Calu3 (cell line): ENCODE measurements at regions not wholly inside any gene's neighbourhood (a gene's known extent, or its start where the extent isn't known, plus 50 kb on each side); places are given as distances from the start of the nearest gene placed in this dataset.

Experiments used
- BruUV-seq: library from RNA; stranded (reverse); fragments of 400-500 nt; replicated peaks from 2 replicates; lab custom pipeline; 2021; lab: Mats Ljungman, UMichigan
- CTCF ChIA-PET: fragments of 300-600 bp; sonication (Branson Sonifier 250); formaldehyde crosslinking; loops from one replicate; lab custom pipeline; 2022; ENCODE audit warnings: antibody characterized with exemption; lab: Charles Lee
- DNase-seq: peaks from one replicate; pipeline ENCODE4 v3.0.0; 2022
- H3K27ac Mint-ChIP-seq: one replicate; pipeline ENCODE4 v1.8.0; 2022; ENCODE audit warnings: mixed read lengths; ENCODE audit not compliant: unreplicated experiment
- H3K27me3 Mint-ChIP-seq: one replicate; pipeline ENCODE4 v1.8.0; 2022; ENCODE audit warnings: mixed read lengths; ENCODE audit not compliant: unreplicated experiment
- H3K36me3 Mint-ChIP-seq: one replicate; pipeline ENCODE4 v1.8.0; 2022; ENCODE audit warnings: mild to moderate bottlenecking, moderate library complexity, mixed read lengths; ENCODE audit not compliant: insufficient read depth, unreplicated experiment
- H3K4me1 Mint-ChIP-seq: one replicate; pipeline ENCODE4 v1.8.0; 2022; ENCODE audit warnings: mild to moderate bottlenecking, low read depth, mixed read lengths; ENCODE audit not compliant: unreplicated experiment
- H3K4me3 Mint-ChIP-seq: one replicate; pipeline ENCODE4 v1.8.0; 2022; ENCODE audit warnings: mild to moderate bottlenecking, low read depth, moderate library complexity, mixed read lengths; ENCODE audit not compliant: unreplicated experiment
- H3K9me3 Mint-ChIP-seq: one replicate; pipeline ENCODE4 v1.8.0; 2022; ENCODE audit warnings: low read depth, mixed read lengths; ENCODE audit not compliant: unreplicated experiment
- CTCF ChIP-seq: fragments of 200-600 bp; IDR thresholded peaks from one replicate; pipeline ENCODE4 v1.8.0; 2022; ENCODE audit warnings: antibody characterized with exemption; ENCODE audit not compliant: unreplicated experiment
- intact Hi-C: fragments of 100-400 bp; cut with micrococcal nuclease; formaldehyde crosslinking; loops from one replicate; pipeline ENCODE4 v1.10.0; 2022; ENCODE audit not compliant: unreplicated experiment

GRCh38 chr22:49359076-49359475 lies 468.6 kb downstream of the BRD1 start:
- DNase-seq = no peak
- CTCF ChIA-PET = no interaction called here
- Mint-ChIP-seq H3K36me3 (no peaks in the 10 kb centered on the region), H3K9me3 (no peaks in the 10 kb centered on the region), H3K4me3 (no peak overlapping the region), H3K27me3 (peaks cover 40% of the 10 kb centered on the region), H3K27ac (no peak overlapping the region), H3K4me1 (no peaks in the 10 kb centered on the region)
- no TSS peak for BruUV-seq
- TF ChIP-seq CTCF = no peak
- intact Hi-C loops = no loop called here

GRCh38 chr22:49357661-49358440 lies 469.8 kb downstream of the BRD1 start:
- intact Hi-C loops = no loop called here
- BruUV-seq = no TSS peak
- no peak for TF ChIP-seq CTCF
- CTCF ChIA-PET = no interaction called here
- Mint-ChIP-seq H3K4me3 (no peak overlapping the region), H3K9me3 (no peaks in the 10 kb centered on the region), H3K27ac (no peak overlapping the region), H3K4me1 (no peaks in the 10 kb centered on the region), H3K36me3 (no peaks in the 10 kb centered on the region), H3K27me3 (peaks cover 50% of the 10 kb centered on the region)
- no peak for DNase-seq

GRCh38 chr22:49356428-49356827 lies 471.2 kb downstream of the BRD1 start:
- CTCF ChIA-PET = no interaction called here

GRCh38 chr22:49355211-49355920 lies 472.3 kb downstream of the BRD1 start:
- H3K4me1 Mint-ChIP-seq = no peaks in the 10 kb centered on the region
- no peak overlapping the region for H3K27ac Mint-ChIP-seq
- TF ChIP-seq CTCF = no peak
- H3K27me3 Mint-ChIP-seq = peaks cover 64% of the 10 kb centered on the region
- CTCF ChIA-PET = no interaction called here
- no peaks in the 10 kb centered on the region for H3K36me3 Mint-ChIP-seq
- intact Hi-C loops = no loop called here
- no peaks in the 10 kb centered on the region for H3K9me3 Mint-ChIP-seq
- BruUV-seq = no TSS peak
- H3K4me3 Mint-ChIP-seq = no peak overlapping the region
- DNase-seq = no peak

More at GRCh38 chr22:49356428-49356827, 471.2 kb downstream of the BRD1 start:
- H3K9me3 Mint-ChIP-seq = no peaks in the 10 kb centered on the region
- H3K4me3 Mint-ChIP-seq = no peak overlapping the region
- intact Hi-C loops = no loop called here
- no TSS peak for BruUV-seq
- H3K27ac Mint-ChIP-seq = no peak overlapping the region
- no peak for TF ChIP-seq CTCF
- H3K36me3 Mint-ChIP-seq = no peaks in the 10 kb centered on the region
- peaks cover 64% of the 10 kb centered on the region for H3K27me3 Mint-ChIP-seq
- DNase-seq = no peak
- H3K4me1 Mint-ChIP-seq = no peaks in the 10 kb centered on the region
